Lower leg skin (tissue), 3 donors: ENCODE measurements at regions not wholly inside any gene's neighbourhood (a gene's known extent, or its start where the extent isn't known, plus 50 kb on each side); places are given as distances from the start of the nearest gene placed in this dataset.

Experiments
- CTCF ChIP-seq, 3 donors: fragments of 450-650 bp; IDR thresholded peaks; one replicate each; pipeline ENCODE4 v1.5.1; 2016; ENCODE audit warnings: antibody characterized with exemption in 3 of 3, mild to moderate bottlenecking in 3 of 3, moderate library complexity in 2 of 3
- POLR2A ChIP-seq, 2 donors: fragments of 450-650 bp; IDR thresholded peaks; one replicate each; pipeline ENCODE4 v1.6.1; 2016 to 2017; ENCODE audit warnings: antibody characterized with exemption in 2 of 2, mild to moderate bottlenecking in 1 of 2, moderate library complexity in 1 of 2

- no peak for TF ChIP-seq CTCF (IDR thresholded peaks at IDR 0.05)
- no peak for TF ChIP-seq POLR2A (IDR thresholded peaks at IDR 0.05)
Observed at GRCh38 chr13:59277106-59277505, 886.6 kb downstream of the DIAPH3 start.
